ENCODE measurements at regions not wholly inside any gene's neighbourhood (a gene's known extent, or its start where the extent isn't known, plus 50 kb on each side); places are given as distances from the start of the nearest gene placed in this dataset.
A peak's percentile ranks its signal among the peaks of the same experiment; 100 is the strongest.
"Not testable (repeated sequence)": the region's sequence is repeated elsewhere in the genome, so short reads cannot be mapped to it uniquely, and the experiment has no call there.

GRCh38 chr3:188003188-188004171 lies 150.5 kb upstream of the LPP start:
- no peak for DNase-seq

DNA sequence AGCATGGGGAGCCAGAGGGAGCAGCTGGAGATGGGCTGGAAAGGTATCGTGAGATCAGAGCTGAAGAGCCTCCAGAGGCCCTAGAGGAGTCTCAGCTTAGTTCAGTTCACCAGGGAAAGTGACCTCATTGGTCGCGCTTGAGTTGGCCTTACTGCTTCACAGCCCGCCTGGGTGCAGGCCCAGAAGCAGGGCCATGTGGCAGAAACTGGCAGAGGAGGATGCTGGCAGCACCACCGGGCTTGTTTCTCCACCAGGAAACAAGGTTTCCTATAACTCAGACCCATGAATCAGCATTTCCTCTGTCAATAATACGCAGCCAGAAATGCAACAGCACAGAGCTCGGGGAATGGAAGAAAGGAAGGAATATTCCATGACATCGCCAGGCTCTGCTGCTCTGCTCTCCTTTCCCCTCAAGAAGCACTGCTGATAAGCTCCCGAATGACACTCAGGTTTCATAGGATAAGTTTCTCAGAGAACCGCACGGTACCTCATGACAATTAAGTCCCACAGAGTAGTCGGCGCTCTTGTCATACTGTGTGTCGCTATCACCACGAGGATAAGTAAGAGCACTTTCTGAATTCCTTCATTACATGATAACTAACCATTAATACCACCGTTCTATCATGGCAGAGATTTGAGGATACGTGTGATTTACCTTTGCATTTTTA lies 147.1 kb upstream of the LPP start:
- DNase-seq, result no peak

DNA sequence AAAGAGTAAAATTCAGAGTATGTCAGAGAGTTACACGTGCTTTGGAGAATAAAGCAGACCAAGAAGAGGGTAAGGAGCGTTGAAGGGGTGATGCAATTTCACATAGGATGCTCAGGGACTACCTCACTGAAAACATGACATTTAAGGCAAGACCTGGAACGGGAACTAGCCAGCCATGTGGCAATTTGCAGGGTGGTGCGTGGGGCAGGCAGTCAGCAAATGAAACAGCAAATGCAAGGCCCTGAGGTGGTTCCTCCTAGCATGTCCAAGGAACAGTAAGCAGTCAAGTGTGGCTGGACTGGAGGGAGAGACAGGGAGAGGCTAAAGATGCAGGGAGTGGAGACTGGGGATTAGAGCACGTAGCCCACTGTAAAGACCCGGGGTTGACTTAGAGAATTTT lies 146.1 kb upstream of the LPP start:
- no peak for DNase-seq

- DNase-seq, result no peak
Measured at GRCh38 chr3:188008582-188009213, 145.3 kb upstream of the LPP start.

GRCh38 chr3:188010478-188010877 lies 143.5 kb upstream of the LPP start:
- no peak for DNase-seq

DNA sequence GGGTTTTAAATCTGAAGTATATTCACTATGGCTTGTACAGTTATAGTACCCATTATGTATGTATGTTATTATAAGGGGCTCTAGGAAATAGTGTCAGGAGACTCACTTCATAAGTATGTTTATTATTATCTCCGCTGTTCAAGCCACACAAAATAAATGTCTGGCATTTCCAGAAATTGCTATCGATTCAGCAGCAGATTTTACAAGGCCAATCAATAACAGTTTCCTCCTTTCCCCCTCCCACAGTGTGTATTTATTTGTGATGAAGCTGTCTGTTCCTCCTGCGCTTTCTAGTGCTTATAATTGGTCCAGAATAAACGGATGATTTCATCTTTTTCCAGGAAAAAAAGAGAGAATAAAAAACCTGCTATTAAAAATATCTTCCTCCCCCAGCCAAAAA lies 134.2 kb upstream of the LPP start:
- DNase-seq, result no peak

DNA sequence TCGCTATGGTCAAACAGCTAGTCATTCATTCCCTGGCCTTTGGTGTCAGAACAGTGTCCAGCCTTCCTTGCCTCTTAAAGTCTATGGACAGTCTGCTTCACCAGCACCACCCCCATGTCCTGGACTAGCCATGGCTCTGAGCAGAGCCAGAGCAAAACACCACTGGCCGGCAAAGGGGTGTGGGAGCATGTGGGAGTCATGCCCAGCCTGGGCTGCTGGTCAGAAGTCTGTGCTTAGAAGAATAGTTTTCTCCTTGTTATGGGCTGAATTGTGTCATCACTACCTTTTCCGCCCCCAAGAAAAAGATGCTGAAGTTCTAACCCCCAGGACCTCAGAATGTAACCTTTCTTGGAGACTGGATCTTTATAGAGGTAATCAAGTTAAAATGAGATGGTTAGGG lies 132.9 kb upstream of the LPP start:
- no peak for DNase-seq

- no peak for DNase-seq
Measured at GRCh38 chr3:188021502-188022040, 132.4 kb upstream of the LPP start.

GRCh38 chr3:188022902-188023301 lies 131.1 kb upstream of the LPP start:
- DNase-seq, result not testable (repeated sequence)

- no peak for DNase-seq
Measured at GRCh38 chr3:188025555-188025954, 128.4 kb upstream of the LPP start.

DNA sequence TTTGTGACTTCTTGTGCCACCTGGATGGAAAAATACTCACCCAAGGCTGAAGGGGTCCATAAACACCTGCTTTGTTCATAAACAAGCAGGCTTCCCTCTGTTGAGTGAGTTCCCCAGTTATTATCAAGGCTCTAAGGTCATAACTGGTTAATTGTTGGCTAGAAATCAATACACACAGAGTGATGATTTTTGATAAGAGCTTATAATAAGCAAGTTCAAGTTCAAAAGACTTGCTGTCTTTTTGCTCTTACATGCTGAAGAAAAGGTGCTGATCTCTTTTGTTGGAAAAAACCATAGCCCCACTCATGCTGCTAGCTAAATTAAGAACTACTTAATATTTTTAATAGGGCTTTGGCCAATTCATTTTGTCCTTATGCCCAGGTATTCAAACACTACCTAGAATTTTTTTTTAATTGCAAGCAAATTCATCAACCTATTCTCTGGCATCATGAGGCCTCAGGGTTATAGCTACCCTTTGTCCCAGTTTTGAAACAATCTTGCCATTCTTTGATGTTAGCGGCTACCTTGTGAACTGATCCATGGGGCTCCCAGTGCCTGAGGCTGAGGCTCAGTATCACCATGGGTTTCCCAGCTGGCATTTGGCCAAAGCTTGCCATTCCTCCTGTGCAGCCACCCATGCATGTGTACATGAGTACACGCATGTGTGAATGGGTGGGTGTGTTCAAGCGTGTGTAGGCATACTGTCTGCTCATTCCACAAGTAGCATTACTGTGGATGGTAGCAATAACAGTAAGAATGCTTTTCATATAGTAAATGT lies 127.6 kb upstream of the LPP start:
- no peak for DNase-seq

DNA sequence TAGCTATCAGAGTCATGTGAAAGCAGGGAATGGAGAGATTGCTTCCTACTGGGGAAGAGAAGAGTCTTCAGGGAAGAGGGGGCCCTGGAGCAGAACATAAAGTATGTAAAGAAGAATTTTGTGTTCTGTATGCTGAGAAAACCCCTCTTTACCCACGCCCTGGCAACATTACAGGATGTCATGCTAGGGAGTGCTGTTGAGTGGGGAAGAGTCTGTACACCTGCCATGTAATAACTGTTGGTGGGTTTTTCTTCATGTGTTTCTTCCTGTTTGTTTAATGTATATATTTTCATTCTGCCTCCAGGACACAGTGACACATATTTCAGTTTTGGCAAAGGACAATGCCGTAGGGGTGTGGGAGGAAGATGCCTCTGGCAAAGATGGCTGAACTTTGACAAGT lies 122.8 kb upstream of the LPP start:
- no peak for DNase-seq

DNA sequence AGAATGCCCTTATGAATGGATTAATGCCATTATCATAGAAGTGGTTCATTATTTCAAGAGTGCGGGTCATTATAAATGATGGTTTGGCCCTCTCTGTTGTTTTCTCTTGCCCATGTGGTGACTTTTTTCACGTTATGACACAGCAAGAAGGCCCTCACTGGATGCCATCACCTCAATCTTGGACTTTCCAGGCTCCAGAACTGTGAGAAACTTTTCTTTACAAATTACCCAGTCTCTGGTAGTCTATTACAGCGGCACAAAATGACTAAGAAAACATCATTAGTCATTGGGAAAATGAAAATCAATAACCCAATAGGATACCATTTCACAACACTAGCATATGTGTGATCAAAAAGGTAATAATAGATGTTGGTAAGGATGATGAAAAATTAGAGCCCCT lies 119.0 kb upstream of the LPP start:
- peak; percentile 12 for DNase-seq

GRCh38 chr3:188036375-188037194 lies 117.4 kb upstream of the LPP start:
- no peak for DNase-seq

- no peak for DNase-seq
Measured at GRCh38 chr3:188037195-188037718, 116.7 kb upstream of the LPP start.

DNA sequence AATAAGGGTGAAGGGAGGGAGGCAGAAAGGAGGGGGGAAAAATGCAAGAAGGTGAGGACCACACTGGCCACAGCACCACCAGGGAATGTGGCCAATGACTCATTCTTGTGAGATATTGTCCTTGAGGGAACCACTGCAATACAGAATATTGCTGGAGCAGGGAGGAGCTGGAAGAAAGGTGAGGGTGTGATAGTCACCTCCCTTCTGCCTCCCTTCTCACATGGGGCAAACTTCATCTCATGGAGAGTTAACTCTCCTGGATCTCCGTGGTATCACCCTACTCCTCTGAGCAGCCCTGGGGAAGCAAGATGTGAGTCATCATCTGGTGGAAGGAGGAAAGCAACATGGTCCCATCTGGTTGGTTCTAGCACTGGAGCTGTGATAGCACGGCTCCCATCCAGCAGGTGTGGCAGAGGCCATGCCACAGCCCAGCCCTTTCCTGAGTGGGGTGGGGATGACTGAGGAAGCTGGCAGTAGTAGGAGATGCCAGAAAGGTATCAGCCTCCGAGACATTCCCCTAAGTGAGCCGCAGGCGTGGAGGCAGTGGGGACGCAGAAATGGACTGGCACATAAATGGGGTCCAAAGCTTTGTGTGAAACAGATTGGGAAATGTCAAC lies 115.9 kb upstream of the LPP start:
- DNase-seq, result no peak

DNA sequence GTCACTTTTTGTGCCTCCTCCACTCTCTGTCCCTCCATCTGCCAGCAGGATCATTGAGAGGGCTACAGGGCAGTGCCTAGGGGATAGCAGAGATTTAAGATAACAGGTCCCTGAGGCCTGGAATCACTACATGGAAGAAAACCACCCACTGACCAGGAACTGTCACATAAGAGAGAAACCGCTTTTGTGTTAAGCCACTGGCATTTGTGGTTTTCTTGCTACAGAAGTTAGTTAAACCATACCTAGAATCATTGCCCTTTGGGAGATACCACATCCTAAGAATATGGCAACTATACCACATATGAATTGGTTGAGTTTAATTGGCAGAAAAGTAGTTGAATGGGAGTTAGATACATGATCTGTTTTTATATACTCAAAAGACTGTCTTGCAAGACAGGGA lies 112.8 kb upstream of the LPP start:
- no peak for DNase-seq

GRCh38 chr3:188041895-188042294 lies 112.1 kb upstream of the LPP start:
- DNase-seq, result no peak

DNA sequence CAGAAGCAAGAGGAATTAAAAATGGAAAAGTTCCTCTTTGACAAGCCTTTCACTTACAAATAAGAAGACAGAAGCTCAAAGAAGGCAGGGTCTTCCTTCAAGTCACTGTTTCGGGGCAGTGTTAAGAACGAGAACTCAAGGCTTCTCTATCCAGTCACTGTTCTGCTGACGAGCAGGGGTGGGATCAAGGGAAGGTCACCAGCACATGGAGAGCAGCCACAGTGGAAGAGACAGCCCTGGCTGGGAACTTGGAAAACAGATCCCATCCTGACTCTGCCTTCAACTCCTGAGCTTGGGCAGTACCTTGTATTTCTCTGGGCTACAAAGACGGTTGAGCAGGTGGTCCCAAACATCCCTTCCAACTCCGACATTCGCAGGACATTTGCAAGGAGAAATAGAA lies 111.5 kb upstream of the LPP start:
- DNase-seq, result no peak

DNA sequence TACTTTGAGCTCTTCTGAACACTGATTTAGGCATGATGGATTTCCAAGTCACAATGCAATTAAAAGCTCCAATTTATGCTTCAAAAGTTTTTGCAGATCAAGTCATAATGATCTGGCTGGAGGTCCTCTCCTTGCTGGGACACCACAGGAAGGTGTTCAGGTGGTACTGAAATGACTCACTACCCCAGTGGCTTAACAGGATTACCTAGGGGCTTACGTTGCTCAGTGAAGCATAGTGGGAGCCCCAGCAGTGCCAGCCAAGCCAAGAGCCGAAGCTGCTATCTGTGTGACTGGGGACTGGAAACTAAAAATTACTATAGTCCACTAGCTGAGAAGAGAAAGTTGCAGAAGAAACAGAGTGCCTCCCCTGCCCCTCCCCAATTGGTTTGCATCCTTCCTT lies 110.1 kb upstream of the LPP start:
- DNase-seq, result peak; percentile 58
